ENCODE measurements at regions not wholly inside any gene's neighbourhood (a gene's known extent, or its start where the extent isn't known, plus 50 kb on each side); places are given as distances from the start of the nearest gene placed in this dataset.

GRCh38 chr13:111599791-111600190 is 279.3 kb downstream of the TEX29 start:
- TF ChIP-seq, protein P1, sequence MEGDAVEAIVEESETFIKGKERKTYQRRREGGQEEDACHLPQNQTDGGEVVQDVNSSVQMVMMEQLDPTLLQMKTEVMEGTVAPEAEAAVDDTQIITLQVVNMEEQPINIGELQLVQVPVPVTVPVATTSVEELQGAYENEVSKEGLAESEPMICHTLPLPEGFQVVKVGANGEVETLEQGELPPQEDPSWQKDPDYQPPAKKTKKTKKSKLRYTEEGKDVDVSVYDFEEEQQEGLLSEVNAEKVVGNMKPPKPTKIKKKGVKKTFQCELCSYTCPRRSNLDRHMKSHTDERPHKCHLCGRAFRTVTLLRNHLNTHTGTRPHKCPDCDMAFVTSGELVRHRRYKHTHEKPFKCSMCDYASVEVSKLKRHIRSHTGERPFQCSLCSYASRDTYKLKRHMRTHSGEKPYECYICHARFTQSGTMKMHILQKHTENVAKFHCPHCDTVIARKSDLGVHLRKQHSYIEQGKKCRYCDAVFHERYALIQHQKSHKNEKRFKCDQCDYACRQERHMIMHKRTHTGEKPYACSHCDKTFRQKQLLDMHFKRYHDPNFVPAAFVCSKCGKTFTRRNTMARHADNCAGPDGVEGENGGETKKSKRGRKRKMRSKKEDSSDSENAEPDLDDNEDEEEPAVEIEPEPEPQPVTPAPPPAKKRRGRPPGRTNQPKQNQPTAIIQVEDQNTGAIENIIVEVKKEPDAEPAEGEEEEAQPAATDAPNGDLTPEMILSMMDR (IDR thresholded peaks at IDR 0.05), result no peak
- no peak for TF ChIP-seq POLR2A (IDR thresholded peaks at IDR 0.05)
